Cardiac fibroblast (primary cell): ENCODE measurements at regions not wholly inside any gene's neighbourhood (a gene's known extent, or its start where the extent isn't known, plus 50 kb on each side); places are given as distances from the start of the nearest gene placed in this dataset.
"Not testable (repeated sequence)": the region's sequence is repeated elsewhere in the genome, so short reads cannot be mapped to it uniquely, and the experiment has no call there.

ENCODE experiments used
- DNase-seq, 2 donors: peaks; one replicate each; pipeline versions ENCODE4 v3.0.0 to v3.0.0-alpha.2; 2010; ENCODE audit warnings: low read depth in 2 of 2
- H3K4me3 ChIP-seq, 2 donors: replicated peaks in 1 of 2; 1 replicate in 1 of 2; 2 replicates in 1 of 2; pipeline ENCODE4 v1.5.1; 2011; ENCODE audit warnings: low read depth in 2 of 2, low read length in 2 of 2, mild to moderate bottlenecking in 2 of 2, moderate library complexity in 1 of 2
- TF ChIP-seq, protein P1 (sequence below): IDR thresholded peaks from one replicate; pipeline ENCODE4 v1.5.1; 2011; ENCODE audit warnings: low read depth, mild to moderate bottlenecking, low read length, inconsistent platforms

DNA sequence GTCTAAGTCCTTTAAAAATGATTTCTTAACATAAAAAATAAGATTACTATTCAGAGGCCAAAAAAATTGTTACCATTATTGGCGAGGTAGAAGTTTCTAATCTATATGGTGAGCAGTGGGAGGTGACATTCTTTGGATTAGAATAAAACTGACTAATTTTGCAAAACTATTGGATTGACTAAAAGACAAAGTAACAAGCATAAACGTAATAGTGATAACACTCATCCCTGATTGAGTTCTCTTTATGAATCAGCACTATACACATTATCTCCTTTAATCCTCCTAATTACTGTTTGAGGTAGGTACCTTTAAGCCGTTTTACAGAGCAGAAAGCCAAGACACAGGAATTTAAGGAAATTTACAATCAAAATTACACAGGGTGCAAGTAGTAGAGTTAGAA, 139.2 kb upstream of the NRP1 start:
- no peak for DNase-seq
- TF ChIP-seq, protein P1, sequence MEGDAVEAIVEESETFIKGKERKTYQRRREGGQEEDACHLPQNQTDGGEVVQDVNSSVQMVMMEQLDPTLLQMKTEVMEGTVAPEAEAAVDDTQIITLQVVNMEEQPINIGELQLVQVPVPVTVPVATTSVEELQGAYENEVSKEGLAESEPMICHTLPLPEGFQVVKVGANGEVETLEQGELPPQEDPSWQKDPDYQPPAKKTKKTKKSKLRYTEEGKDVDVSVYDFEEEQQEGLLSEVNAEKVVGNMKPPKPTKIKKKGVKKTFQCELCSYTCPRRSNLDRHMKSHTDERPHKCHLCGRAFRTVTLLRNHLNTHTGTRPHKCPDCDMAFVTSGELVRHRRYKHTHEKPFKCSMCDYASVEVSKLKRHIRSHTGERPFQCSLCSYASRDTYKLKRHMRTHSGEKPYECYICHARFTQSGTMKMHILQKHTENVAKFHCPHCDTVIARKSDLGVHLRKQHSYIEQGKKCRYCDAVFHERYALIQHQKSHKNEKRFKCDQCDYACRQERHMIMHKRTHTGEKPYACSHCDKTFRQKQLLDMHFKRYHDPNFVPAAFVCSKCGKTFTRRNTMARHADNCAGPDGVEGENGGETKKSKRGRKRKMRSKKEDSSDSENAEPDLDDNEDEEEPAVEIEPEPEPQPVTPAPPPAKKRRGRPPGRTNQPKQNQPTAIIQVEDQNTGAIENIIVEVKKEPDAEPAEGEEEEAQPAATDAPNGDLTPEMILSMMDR, result no peak
- H3K4me3 ChIP-seq, result no peak overlapping the region

DNA sequence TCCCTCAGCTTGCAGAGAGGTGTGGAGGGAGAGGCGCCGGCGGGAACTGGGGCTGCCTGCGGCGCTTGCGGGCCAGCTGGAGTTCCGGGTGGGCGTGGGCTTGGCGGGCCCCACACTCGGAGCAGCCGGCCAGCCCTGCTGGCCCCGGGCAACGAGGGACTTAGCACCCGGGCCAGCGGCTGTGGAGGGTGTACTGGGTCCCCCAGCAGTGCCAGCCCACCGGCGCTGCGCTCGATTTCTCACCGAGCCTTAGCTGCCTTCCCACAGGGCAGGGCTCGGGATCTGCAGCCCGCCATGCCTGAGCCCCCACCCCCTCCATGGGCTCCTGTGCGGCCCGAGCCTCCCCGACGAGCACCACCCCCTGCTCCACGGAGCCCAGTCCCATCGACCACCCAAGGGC, 133.5 kb upstream of the NRP1 start:
- H3K4me3 ChIP-seq, DNase-seq: not testable (repeated sequence)

- TF ChIP-seq, protein P1, result no peak
These were observed 131.3 kb upstream of the NRP1 start for GRCh38 chr10:33465747-33466146.

GRCh38 chr10:33463011-33463410, 128.5 kb upstream of the NRP1 start:
- no peak for DNase-seq
- TF ChIP-seq, protein P1, result no peak

More at GRCh38 chr10:33465747-33466146, 131.3 kb upstream of the NRP1 start:
- DNase-seq, result peak in 1 of 2 donors; percentile 26
- H3K4me3 ChIP-seq, result no peak overlapping the region

GRCh38 chr10:33461295-33461640, 126.8 kb upstream of the NRP1 start:
- TF ChIP-seq, protein P1, result no peak
- no peak for DNase-seq
- no peak overlapping the region for H3K4me3 ChIP-seq

More at GRCh38 chr10:33463011-33463410, 128.5 kb upstream of the NRP1 start:
- no peak overlapping the region for H3K4me3 ChIP-seq

DNA sequence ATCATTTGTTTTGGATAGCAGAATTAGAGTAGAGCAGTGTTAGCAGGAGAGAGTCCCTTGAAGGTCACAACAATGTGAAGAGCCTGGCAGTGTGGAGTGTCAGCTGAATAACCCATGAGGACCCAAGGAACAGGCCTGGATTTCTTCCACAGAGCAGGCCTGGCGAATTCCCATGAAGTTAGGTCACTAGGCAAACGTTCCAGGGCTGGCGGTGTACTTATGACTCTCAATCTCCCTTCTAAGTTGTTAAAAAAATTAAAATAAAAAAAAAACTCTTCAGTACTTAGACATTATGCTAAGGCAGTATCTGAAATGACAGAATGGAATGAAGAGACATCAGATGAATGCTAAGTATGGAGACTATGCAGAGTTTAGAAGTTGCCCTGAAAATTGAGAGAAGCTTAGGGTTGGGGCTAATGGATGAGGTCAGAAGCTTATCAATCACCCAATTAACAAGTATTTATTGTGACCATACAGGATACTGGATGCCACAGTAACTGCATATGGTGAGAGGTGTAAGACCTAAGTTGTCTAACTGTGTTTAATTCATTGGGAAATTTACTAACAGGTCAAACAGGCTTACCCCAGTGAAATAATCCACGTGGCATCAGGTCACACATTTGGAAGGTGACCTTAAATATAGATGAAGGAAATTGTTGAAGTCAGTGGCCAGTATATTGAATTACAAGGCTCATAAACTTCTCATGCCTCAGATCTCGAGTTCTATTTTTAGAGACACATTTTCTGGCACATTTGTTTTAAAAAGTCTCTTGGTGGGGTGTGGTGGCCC, 126.2 kb upstream of the NRP1 start:
- TF ChIP-seq, protein P1, result no peak
- no peak overlapping the region for H3K4me3 ChIP-seq
- peak; percentile 62 to 74 for DNase-seq

GRCh38 chr10:33459602-33460001, 125.1 kb upstream of the NRP1 start:
- H3K4me3 ChIP-seq, result no peak overlapping the region
- DNase-seq, result peak in 1 of 2 donors; percentile 29
- TF ChIP-seq, protein P1, result no peak
